ENCODE measurements at regions not wholly inside any gene's neighbourhood (a gene's known extent, or its start where the extent isn't known, plus 50 kb on each side); places are given as distances from the start of the nearest gene placed in this dataset.
A peak's percentile ranks its signal among the peaks of the same experiment; 100 is the strongest.
"Not testable (repeated sequence)": the region's sequence is repeated elsewhere in the genome, so short reads cannot be mapped to it uniquely, and the experiment has no call there.

- H3K4me3 ChIP-seq (ENCODE audit: insufficient read depth, low read length, poor library complexity, severe bottlenecking): no peak overlapping the region
- no peaks in the 10 kb centered on the region for H3K9me3 ChIP-seq (ENCODE audit: insufficient read depth, low read length)
- no peaks in the 10 kb centered on the region for H4K20me1 ChIP-seq (ENCODE audit: low read depth, low read length)
- H3K27ac ChIP-seq (ENCODE audit: low read depth, low read length): no peak overlapping the region
- no peaks in the 10 kb centered on the region for H3K9me2 ChIP-seq (replicated peaks; ENCODE audit: insufficient read depth, low read length)
- H2AFZ ChIP-seq (ENCODE audit: low read depth, low read length, severe bottlenecking): no peak overlapping the region
- no peak overlapping the region for H3K4me2 ChIP-seq (ENCODE audit: low read depth, low read length, poor library complexity, severe bottlenecking)
- H3K36me3 ChIP-seq (ENCODE audit: low read length): no peaks in the 10 kb centered on the region
- no peak for TF ChIP-seq EZH2phosphoT487 (conservative IDR thresholded peaks at IDR 0.05; ENCODE audit: low read length)
- no peaks in the 10 kb centered on the region for H3K27me3 ChIP-seq (ENCODE audit: low read length)
- no peaks in the 10 kb centered on the region for H3K79me2 ChIP-seq (ENCODE audit: insufficient read depth, low read length)
- H3F3A ChIP-seq (ENCODE audit: insufficient read depth): 0 out of 2 replicates have a peak, but pooled peaks cover 3% of the 10 kb centered on the region
- no peak overlapping the region for H3K9ac ChIP-seq (ENCODE audit: low read length)
These were observed 73.5 kb upstream of the RASGRP1 start for GRCh38 chr15:38638126-38638525.

- H3K36me3 ChIP-seq (ENCODE audit: low read length): no peaks in the 10 kb centered on the region
- no peaks in the 10 kb centered on the region for H3K9me3 ChIP-seq (ENCODE audit: insufficient read depth, low read length)
- H4K20me1 ChIP-seq (ENCODE audit: low read depth, low read length): no peaks in the 10 kb centered on the region
- no peaks in the 10 kb centered on the region for H3K79me2 ChIP-seq (ENCODE audit: insufficient read depth, low read length)
- H3K27ac ChIP-seq (ENCODE audit: low read depth, low read length): no peak overlapping the region
- H3K4me3 ChIP-seq (ENCODE audit: insufficient read depth, low read length, poor library complexity, severe bottlenecking): no peak overlapping the region
- no peak for TF ChIP-seq CTCF (IDR thresholded peaks at IDR 0.05; ENCODE audit: insufficient read depth, low read length, poor library complexity, severe bottlenecking)
- no peak overlapping the region for H3K9ac ChIP-seq (ENCODE audit: low read length)
- no peaks in the 10 kb centered on the region for H3K9me2 ChIP-seq (replicated peaks; ENCODE audit: insufficient read depth, low read length)
- H3F3A ChIP-seq (ENCODE audit: insufficient read depth): 0 out of 2 replicates have a peak, but pooled peaks cover 3% of the 10 kb centered on the region
- no peak overlapping the region for H3K4me2 ChIP-seq (ENCODE audit: low read depth, low read length, poor library complexity, severe bottlenecking)
- H2AFZ ChIP-seq (ENCODE audit: low read depth, low read length, severe bottlenecking): no peak overlapping the region
- no peaks in the 10 kb centered on the region for H3K27me3 ChIP-seq (ENCODE audit: low read length)
These were observed 74.2 kb upstream of the RASGRP1 start for GRCh38 chr15:38638811-38639210.

GRCh38 chr15:38642689-38643270 lies 78.2 kb upstream of the RASGRP1 start:
- Histone ChIP-seq H3K4me3 (ENCODE audit: insufficient read depth, low read length, poor library complexity, severe bottlenecking) (no peak overlapping the region), H3K9me2 (replicated peaks; ENCODE audit: insufficient read depth, low read length) (no peaks in the 10 kb centered on the region), H3K79me2 (ENCODE audit: insufficient read depth, low read length) (no peaks in the 10 kb centered on the region), H2AFZ (ENCODE audit: low read depth, low read length, severe bottlenecking) (no peak overlapping the region), H4K20me1 (ENCODE audit: low read depth, low read length) (no peaks in the 10 kb centered on the region), H3K4me2 (ENCODE audit: low read depth, low read length, poor library complexity, severe bottlenecking) (peak overlapping the region; percentile 24), H3K27me3 (ENCODE audit: low read length) (no peaks in the 10 kb centered on the region), H3K9ac (ENCODE audit: low read length) (no peak overlapping the region), H3F3A (ENCODE audit: insufficient read depth) (0 out of 2 replicates have a peak, but pooled peaks cover 3% of the 10 kb centered on the region), H3K27ac (ENCODE audit: low read depth, low read length) (peak overlapping the region; percentile 54), H3K36me3 (ENCODE audit: low read length) (no peaks in the 10 kb centered on the region), H3K9me3 (ENCODE audit: insufficient read depth, low read length) (no peaks in the 10 kb centered on the region)
- TF ChIP-seq CTCF (IDR thresholded peaks at IDR 0.05; ENCODE audit: insufficient read depth, low read length, poor library complexity, severe bottlenecking) (no peak), EZH2phosphoT487 (conservative IDR thresholded peaks at IDR 0.05; ENCODE audit: low read length) (no peak)

- not testable (repeated sequence) for H3K79me2 ChIP-seq (ENCODE audit: insufficient read depth, low read length); H3F3A ChIP-seq (ENCODE audit: insufficient read depth); H3K9me3 ChIP-seq (ENCODE audit: insufficient read depth, low read length); H3K36me3 ChIP-seq (ENCODE audit: low read length); H3K9ac ChIP-seq (ENCODE audit: low read length); H4K20me1 ChIP-seq (ENCODE audit: low read depth, low read length); H3K4me3 ChIP-seq (ENCODE audit: insufficient read depth, low read length, poor library complexity, severe bottlenecking); H2AFZ ChIP-seq (ENCODE audit: low read depth, low read length, severe bottlenecking); H3K27ac ChIP-seq (ENCODE audit: low read depth, low read length); H3K27me3 ChIP-seq (ENCODE audit: low read length); H3K9me2 ChIP-seq (replicated peaks; ENCODE audit: insufficient read depth, low read length); H3K4me2 ChIP-seq (ENCODE audit: low read depth, low read length, poor library complexity, severe bottlenecking)
These were observed 79.7 kb upstream of the RASGRP1 start for GRCh38 chr15:38644353-38644752.

Measured in SU-DHL-6 (cell line).